ENCODE measurements at regions not wholly inside any gene's neighbourhood (a gene's known extent, or its start where the extent isn't known, plus 50 kb on each side); places are given as distances from the start of the nearest gene placed in this dataset.
"Not testable (repeated sequence)": the region's sequence is repeated elsewhere in the genome, so short reads cannot be mapped to it uniquely, and the experiment has no call there.

DNA sequence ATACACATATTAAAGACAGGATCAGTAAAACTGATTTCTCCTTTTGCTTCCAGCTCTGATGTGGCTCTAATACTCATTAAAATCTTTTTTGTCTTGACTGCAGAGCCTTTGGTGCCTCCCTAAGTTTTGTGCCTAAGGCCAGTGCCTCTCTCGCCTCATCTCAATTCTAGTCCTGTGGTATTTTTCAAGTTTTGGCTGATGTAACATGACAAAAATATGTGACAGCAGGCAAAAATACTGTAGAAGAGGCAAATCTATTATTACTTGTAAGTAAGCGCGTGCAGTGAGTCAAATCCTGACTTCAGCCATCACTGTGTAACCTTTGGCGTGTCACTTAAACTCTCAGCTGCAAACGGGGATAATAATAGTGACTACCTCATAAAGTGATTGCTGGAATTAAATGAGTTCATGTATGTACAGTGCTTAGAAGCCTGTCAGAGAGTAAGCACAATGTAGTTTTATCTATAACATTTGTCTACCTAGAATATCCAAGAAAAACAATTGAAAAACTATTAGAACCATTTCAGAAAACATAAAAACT is 74.0 kb downstream of the MAB21L3 start:
- intact Hi-C loops (cut with DNase I), result no loop called here
- DNase-seq, result no peak

DNA sequence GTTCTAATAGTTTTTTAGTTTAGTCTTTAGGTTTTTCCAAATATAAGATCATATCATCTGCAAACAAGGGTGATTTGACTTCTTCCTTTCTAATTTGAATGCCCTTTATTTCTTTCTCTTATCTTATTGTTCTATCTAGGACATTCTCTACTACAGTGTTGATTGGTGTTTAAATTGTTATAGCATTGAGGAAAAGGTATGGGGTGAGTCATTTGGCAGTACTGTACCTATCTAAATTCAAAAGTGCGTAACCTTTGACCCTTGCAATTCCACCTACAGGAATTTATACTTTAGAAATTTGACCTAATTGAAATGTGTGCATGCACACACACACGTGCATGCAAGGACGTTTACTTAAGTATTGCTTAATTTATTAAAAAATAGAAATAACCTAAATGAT is 78.3 kb downstream of the MAB21L3 start:
- intact Hi-C loops (cut with DNase I), result no loop called here

DNA sequence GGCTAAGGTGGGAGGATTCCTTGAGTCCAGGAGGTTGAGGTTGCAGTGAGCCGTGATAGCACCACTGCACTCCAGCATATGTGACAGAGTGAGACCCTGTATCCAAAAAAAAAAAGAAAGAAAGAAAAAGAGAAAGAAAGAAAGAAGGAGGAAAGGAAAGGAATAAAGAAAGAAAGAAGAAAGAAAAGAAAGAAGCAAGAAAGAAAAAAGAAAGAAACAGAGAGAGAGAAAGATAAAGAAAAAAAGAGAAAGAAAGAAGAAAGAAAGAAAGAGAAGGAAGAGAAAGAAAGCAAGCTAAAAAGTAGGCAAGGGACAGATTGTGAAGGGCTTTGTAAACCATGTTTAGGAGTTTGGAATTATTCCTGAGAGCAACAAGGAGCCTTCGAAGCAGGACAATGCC is 80.1 kb downstream of the MAB21L3 start:
- no peak for DNase-seq
- intact Hi-C loops (cut with DNase I), result no loop called here

More for the DNA sequence above, 78.3 kb downstream of the MAB21L3 start:
- no peak for DNase-seq

DNA sequence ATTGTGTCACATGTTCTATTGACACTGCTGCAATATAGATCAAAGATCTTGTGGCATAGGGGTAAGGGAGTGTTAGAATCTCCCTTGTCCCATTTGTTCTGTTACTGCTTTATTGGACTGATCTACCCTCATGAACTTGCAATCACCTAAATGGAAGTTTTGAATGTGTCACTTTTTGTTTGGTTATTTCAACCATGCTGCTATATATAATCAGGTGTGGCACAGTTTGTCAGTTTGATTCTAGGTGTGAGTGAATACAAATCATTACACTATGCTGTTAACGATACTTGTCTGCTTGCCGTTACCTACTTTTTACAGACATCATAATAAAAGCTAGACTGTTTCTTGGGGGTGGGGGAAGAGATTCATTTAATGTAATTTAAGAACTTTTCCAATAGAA is 82.6 kb downstream of the MAB21L3 start:
- intact Hi-C loops (cut with DNase I), result no loop called here
- no peak for DNase-seq

DNA sequence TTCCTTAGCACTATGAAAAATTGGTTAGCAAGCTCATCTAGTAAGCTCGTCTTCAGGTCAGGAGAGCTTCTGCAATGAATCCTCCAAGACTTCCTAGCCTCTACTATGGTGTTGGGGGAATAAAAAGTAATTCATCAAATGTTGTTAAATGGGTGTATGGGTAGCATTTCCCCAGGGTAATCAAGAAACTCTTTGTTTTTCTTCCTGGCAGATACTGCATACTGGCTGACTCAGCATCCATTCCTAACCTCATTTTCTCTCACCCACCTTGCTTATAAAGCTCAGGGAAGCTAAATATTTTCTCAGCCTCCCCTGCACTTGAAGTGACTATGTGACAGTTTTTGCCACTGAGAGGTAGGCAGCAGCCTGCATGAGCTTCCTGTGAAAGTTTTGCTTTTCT is 83.4 kb downstream of the MAB21L3 start:
- intact Hi-C loops (cut with DNase I), result no loop called here
- no peak for DNase-seq

DNA sequence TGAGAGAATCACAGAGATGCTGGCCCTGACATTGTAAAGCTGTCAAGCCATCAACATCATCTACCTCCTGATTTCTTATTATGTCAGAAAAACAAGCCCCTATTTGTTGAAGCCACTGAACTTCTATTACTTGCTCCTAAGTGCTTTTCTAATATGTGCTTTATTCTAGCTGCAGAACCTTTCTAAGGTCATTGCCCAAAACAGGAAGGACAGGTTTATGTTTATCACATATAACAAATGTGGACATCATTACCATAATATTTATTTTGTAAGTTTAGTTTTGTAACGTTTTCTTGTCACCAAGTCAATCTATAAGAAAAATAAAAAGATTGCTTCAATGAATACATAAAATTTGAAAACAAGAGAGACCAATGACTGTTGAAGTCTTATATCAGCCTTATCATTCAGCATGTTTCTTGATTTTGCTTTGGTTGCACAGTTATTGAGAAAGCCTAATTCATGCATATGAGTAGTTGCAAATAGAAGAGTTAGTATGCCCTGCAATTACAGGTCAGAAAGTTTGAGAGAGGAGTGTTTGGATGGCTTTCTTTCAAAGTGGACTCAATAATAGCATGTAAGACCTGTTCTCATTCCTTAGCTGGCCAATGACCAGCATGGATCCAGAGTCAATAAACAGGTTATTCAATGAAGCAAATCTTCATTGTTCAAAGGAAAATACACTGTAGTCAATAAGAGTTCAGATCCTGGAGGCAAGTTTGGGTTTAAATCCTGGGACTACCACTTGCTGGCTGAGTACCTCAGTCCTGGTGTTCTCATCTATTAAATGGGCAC is 84.1 kb downstream of the MAB21L3 start:
- intact Hi-C loops (cut with DNase I), result no loop called here
- DNase-seq, result no peak

DNA sequence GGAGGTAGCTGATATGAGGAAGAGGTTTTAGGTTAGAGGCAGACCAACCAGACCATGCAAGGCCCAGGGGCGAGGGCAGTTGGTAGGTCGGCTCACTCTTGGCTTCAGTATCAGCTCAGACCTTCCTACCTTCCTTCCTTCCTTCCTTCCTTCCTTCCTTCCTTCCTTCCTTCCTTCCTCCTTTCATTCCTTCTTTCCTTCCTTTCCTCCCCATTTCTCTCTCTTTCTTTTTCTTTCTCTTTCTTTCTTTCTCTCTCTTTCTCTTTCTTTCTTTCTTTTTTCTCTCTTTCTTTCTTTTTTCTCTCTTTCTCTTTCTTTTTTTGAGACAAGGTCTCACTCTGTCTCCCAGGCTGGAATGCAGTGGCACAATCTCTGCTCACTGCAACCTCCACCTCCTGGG is 89.1 kb downstream of the MAB21L3 start:
- DNase-seq; intact Hi-C loops (cut with DNase I): not testable (repeated sequence)

DNA sequence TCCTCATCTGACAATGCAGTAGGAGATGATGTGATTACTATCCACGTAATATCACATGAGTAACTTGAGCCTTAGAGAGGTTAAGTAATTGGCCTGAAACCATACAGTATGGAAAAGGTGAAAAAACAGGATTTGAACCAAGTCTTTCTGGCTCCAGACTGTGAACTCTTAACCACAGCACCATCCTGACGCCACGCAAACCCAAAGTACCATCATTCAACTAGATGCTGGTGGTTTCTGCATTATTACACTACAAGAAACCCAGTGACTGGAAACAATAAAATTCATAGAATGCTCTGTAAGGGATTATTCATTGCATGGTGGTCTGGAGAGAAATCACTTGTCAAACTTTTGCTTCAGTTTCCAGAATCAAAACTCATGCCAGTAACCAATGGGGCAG is 90.7 kb downstream of the MAB21L3 start:
- intact Hi-C loops (cut with DNase I), result no loop called here
- no peak for DNase-seq

DNA sequence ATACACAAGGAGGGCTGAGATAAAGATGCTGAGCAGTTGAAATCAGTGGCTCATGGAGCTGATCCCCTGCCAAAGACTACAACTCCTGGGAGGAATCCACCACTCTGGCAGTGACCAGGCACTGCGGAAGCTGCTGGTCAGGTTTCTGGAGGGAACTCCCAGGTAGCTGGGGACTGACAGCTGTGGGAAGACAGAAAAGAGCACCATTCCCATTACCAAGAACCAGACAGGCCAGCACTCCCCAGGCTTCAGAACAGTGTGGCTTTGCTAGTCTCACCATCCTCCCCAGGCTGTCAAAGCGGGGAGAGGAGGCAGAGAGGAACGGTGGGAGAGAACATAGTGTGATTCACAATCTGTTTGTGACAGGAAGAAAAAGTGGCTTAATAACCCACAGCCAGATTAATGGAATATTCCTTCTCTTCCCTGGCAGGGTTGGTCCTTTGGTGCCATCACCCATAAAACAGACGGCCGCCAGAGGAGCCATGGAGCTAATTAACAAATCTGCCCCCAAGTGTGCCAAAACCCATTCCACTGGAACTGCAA is 92.1 kb downstream of the MAB21L3 start:
- no peak for DNase-seq
- intact Hi-C loops (cut with DNase I), result no loop called here

DNA sequence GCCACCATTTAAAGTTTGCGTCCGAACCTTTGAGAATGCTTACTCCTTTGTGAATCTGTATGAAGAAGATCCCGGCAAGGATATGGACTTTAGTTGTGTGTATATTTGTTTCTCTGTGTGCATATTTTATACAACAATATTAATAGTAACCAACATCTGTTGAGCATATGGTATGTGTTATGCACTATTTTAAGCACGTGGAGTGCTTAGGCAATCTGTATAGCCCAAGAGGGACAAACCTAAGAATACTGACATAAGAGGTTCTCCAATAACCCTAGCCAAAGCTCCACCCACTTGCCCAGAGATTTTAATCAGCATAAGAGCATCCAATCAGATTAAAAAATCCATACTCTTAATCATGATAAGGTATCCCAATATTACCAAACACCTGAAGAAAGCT is 92.7 kb downstream of the MAB21L3 start:
- no peak for DNase-seq

DNA sequence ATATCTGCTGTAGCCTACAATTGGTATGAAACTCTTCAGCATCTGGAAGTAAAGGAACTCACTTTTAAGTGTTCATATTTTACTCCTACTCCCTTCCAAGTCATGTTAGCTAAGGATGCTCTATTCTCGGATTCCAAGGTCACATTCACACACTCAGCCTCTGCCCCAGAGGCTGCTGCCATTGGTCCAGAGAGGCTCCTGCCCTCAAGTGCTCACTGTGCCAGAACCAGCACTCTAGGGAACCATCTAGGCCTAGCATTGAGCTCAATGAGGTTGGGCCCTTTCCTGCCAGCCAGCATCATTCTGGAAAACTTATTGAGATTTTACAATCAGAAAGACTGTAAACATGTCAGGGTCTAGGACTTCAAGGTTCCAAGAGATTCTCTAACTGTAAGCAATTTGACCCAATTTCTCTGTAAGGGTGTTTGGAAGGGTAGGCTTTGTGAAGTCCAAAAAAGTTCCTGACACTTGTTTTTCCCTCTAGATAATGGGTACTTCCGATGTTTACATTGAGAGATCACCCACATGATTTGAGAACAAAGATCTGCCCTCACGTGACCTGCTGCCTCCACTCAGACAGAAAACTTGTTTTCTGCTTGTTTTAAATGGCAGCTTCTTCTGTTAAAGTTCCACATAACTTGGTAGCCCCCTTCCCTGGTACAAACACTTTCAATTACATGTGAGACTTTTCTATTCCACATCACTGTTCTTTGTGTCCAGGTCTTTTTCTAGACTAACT is 94.9 kb downstream of the MAB21L3 start:
- intact Hi-C loops (cut with DNase I), result no loop called here
- no peak for DNase-seq

More for the DNA sequence above, 92.7 kb downstream of the MAB21L3 start:
- intact Hi-C loops (cut with DNase I), result no loop called here

DNA sequence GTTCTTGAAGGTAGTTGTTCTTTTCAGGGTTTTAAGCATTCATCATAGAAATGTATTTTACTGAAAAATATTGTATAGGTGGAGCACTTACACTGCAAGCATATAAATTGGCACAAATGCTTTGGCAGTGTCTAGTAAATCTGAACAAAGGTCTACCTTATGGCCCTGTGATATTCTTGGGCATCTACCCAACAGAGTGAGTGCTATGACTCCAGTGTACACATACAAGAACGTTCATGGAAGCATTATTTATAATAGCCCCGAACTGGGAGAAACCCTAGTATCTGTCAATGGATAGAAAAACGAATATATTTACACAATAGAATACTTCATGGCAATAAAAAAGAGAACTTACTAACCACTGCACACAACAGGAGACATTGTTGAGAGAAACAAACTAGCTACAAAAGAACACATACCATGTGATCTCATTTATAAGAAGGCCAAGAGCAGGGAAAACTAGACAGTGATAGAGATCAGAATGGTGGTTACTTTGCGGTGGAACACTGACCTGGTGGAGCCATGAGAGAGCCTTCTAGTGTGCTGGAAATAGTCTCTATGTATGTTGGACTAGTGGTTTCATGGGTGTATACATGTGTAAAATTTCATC is 96.0 kb downstream of the MAB21L3 start:
- DNase-seq, result no peak
- intact Hi-C loops (cut with DNase I), result no loop called here

DNA sequence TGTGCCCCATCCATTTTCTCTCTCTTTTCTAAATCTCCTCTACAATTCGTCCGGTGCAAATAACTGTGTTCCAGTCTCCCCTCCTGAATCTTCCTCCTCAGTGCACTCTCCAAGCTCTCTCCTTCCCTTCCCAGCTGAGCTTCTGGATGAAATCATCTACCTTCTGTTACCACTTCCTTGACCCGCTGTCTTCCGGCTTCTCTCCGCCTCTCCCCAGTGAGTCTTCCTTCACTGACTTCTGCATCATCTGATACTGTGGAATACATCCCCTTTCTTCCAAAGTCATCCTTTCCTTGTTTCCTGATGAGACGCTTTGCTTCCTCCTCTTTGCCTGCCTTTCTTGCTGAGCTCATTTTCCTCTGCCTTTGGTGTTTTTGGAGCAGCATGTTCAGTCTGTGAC is 96.9 kb downstream of the MAB21L3 start:
- intact Hi-C loops (cut with DNase I), result no loop called here
- no peak for DNase-seq

DNA sequence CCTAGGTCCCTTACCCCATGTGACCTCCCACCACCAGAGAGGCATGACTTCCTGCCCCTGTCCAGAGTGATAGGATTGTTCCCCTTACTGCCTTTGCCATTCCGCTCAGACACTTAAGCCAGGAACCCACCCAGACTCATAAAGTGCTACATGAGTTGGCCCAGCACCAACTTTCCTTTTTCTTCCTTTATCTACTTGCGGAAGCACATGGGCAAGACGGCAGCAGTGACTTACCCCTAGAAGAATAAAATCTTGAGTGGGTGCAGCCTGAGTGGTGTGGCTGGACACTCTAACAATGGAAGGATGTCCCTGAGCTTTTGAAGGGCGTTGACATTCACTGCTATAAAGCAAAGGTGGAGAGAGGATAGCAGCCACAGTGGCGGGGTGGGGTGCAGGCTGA is 100.1 kb downstream of the MAB21L3 start:
- no peak for DNase-seq
- intact Hi-C loops (cut with DNase I), result no loop called here

DNA sequence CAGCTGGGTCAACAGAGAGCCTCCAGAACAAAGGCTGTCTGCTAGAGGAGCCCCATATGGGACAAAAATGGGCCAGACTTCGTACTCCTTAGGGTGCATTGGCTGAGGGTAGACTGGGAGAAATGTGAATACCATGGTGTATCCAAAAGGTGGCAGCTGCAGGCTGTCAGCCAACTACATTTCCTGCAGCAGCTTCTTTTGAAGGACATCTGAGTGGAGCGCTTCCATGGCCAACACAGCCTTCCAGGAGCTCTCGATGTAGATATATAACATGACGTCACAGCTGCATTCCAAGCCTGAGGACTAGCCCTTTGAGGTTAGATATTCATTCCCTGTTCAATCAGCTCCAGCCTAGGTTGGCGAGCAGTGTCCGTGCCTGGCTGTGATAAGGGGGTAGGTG is 107.7 kb downstream of the MAB21L3 start:
- intact Hi-C loops (cut with DNase I), result no loop called here
- no peak for DNase-seq

DNA sequence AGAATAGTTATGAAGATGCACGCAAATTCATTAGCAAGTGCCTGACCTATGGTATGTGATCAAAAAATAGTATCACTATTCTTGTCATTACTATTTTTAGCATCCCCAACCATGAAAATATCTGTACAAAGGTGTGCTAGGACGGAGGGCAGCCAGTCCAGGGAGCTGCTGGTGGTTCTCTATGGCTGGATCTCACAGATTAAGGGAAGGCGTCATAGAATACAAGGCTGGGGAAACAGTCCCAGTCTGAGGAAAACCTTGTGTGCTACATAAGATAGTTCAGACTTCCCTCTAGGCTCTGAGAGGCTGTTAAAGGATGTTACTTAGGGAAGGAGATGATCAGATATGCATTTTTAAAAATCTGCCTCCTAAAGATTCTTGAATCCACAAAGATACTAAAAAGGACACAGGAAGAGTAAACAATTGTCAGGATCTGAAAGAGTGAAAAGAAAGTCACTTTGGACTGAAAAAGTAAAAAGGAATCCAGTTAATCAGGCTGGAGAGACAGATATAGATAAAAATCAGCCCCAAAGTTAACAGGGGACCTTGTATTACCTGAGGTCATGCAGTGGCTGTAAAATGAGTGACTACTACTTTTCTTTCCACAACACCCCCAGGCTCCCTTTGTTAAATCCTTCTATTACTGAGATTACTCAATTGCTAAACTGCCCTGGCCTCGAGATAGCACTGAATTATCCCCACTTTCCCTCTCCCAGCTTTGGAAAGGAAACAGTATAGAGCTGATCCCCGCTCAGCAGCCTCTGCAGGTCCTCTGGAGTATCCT is 108.6 kb downstream of the MAB21L3 start:
- no peak for DNase-seq
- intact Hi-C loops (cut with DNase I), result no loop called here

DNA sequence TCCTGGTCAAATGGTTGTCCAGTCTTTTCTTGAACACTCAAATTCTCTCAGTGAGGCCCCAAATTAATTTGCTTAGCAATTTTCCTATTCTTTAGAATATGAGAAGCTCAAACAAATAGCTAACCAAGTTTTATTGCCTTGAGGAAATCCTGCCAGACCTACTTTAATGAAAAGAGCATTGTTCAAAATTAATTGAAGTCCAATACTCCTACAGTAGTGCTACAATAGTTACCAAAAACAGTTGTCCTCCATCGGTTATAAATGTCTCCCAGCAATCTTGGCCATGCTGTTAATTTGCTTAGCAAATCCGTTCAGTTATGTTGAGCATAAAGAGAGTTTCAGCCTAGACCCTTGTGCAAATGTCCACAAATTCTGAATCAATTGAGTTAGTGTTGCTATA is 112.9 kb downstream of the MAB21L3 start:
- DNase-seq, result no peak
- intact Hi-C loops (cut with DNase I), result no loop called here

DNA sequence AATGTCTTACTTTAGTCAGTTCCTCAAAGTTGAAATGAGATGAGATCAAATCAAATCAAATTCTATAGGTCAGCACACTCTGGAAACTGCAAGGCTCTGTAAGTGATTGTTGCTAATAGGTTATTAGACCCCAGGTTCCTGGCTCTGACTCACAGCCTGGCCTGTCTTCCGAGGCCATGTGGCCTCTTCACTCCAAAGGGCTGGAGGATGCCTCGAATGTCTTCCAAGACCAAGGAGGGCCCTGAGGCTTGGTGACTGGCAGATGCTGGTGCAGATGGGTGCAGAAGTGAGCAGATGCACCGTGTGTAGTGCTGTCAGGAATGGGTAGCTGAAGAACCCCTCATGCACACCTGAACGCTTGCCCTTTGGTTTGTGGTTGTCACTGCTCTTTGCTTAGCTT is 113.4 kb downstream of the MAB21L3 start:
- DNase-seq, result no peak
- intact Hi-C loops (cut with DNase I), result no loop called here

DNA sequence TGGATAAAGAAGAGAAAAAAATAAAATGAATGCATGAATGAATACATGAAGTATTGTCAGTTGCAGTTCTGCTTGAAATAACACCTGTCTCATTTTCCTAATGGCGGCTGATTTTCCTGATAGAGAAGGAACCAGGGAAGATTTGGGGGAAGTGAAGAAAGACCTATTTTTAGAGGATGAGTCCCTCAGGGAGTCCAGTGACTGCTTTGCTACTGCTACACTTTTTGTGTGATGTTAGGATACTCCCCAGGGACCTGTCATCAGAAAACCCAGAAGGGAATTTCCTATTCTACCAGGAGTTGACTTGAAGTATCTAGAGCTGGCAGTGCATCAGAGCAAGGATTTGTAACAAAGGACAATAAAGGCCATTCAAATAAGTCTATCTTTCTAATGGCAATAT is 114.8 kb downstream of the MAB21L3 start:
- intact Hi-C loops (cut with DNase I), result no loop called here
- DNase-seq, result no peak

DNA sequence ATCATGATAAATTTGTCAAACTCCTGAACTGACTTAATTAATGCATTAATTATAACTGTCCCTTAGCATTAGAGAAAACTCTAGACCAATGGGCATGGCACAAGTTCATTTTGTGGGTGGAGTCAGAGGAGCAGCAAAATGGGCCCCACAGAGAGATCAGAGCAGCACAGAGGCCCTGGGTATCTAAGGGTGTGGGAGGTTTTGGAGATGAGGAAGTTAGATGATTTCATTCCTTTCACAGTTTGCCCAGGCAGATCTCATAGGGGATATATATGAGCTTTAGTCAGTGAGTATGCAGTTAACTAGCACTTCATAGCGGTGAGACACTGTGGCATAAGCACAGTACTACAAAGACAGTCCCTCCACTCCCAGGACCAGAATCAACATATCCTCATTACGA is 117.3 kb downstream of the MAB21L3 start:
- intact Hi-C loops (cut with DNase I), result no loop called here
- no peak for DNase-seq

Measured in posterior cingulate gyrus (tissue), 11 donors.